ENCODE measurements at regions not wholly inside any gene's neighbourhood (a gene's known extent, or its start where the extent isn't known, plus 50 kb on each side); places are given as distances from the start of the nearest gene placed in this dataset.

- dilution Hi-C loops (cut with MboI; ENCODE audit: extremely low pct_ligation_motif_present, low sequenced_read_pairs): no loop called here
- CTCF ChIA-PET: no interaction called here
Observed at GRCh38 chr4:58272311-58272710, 1162.1 kb upstream of the IGFBP7 start.

GRCh38 chr4:58265734-58266133, 1155.5 kb upstream of the IGFBP7 start:
- Histone ChIP-seq H3K27ac (ENCODE audit: insufficient read depth, low read depth, low read length) (no peak overlapping the region), H3K9me1 (replicated peaks; ENCODE audit: control insufficient read depth, extremely low read depth, insufficient read depth, low read length) (no peaks in the 10 kb centered on the region), H3K9me3 (replicated peaks; ENCODE audit: control insufficient read depth, insufficient read depth, low read length) (no peaks in the 10 kb centered on the region), H3K4me3 (replicated peaks in 1 of 3; ENCODE audit: insufficient read depth in 1 of 3, low read depth in 1 of 3, low read length in 3 of 3) (no peak overlapping the region), H3K4me2 (ENCODE audit: insufficient read depth, low read length) (no peak overlapping the region), H3K36me3 (ENCODE audit: control insufficient read depth in 2 of 2, extremely low read depth in 1 of 2, insufficient read depth in 2 of 2, low read length in 2 of 2) (no peaks in the 10 kb centered on the region), H4K20me1 (replicated peaks; ENCODE audit: control insufficient read depth, extremely low read depth, insufficient read depth, low read length) (no peaks in the 10 kb centered on the region), H3K9ac (replicated peaks; ENCODE audit: extremely low read depth, insufficient read depth, low read length) (no peak overlapping the region), H3K79me2 (ENCODE audit: control insufficient read depth, insufficient read depth, low read length) (no peaks in the 10 kb centered on the region), H3K27me3 (ENCODE audit: control insufficient read depth in 2 of 2, insufficient read depth in 2 of 2, low read length in 2 of 2) (no peaks in the 10 kb centered on the region), H3K4me1 (ENCODE audit: control insufficient read depth, extremely low read depth, insufficient read depth, low read length) (no peaks in the 10 kb centered on the region), H2AFZ (ENCODE audit: low read depth, low read length) (no peak overlapping the region)
- FAIRE-seq (no peak), DNase-seq (ENCODE audit: low read depth, low spot score) (no peak)
- no peak for TF ChIP-seq GATA2 (IDR thresholded peaks at IDR 0.05; ENCODE audit: insufficient read depth, insufficient read length, low read depth, low read length)
- TF ChIP-seq POLR2AphosphoS5 (IDR thresholded peaks at IDR 0.05; ENCODE audit: insufficient read depth, low read depth, low read length): no peak
- no peak for TF ChIP-seq CTCF (IDR thresholded peaks at IDR 0.05; ENCODE audit: extremely low read depth in 1 of 2, insufficient read depth in 1 of 2, low read depth in 1 of 2, low read length in 2 of 2)
- dilution Hi-C loops (cut with MboI; ENCODE audit: extremely low pct_ligation_motif_present, low sequenced_read_pairs) (no loop called here), intact Hi-C loops (cut with micrococcal nuclease) (no loop called here)
- no TSS peak for BruUV-seq (replicated peaks)
- ChIA-PET POLR2A (no interaction called here), CTCF (no interaction called here)

More at GRCh38 chr4:58272311-58272710, 1162.1 kb upstream of the IGFBP7 start:
- Histone ChIP-seq H3K4me3 (replicated peaks in 1 of 3; ENCODE audit: insufficient read depth in 1 of 3, low read depth in 1 of 3, low read length in 3 of 3) (no peak overlapping the region), H3K9ac (replicated peaks; ENCODE audit: extremely low read depth, insufficient read depth, low read length) (no peak overlapping the region), H3K27ac (ENCODE audit: insufficient read depth, low read depth, low read length) (no peak overlapping the region), H4K20me1 (replicated peaks; ENCODE audit: control insufficient read depth, extremely low read depth, insufficient read depth, low read length) (no peaks in the 10 kb centered on the region), H3K36me3 (ENCODE audit: control insufficient read depth in 2 of 2, extremely low read depth in 1 of 2, insufficient read depth in 2 of 2, low read length in 2 of 2) (no peaks in the 10 kb centered on the region), H3K4me2 (ENCODE audit: insufficient read depth, low read length) (no peak overlapping the region), H3K9me1 (replicated peaks; ENCODE audit: control insufficient read depth, extremely low read depth, insufficient read depth, low read length) (no peaks in the 10 kb centered on the region), H3K27me3 (ENCODE audit: control insufficient read depth in 2 of 2, insufficient read depth in 2 of 2, low read length in 2 of 2) (no peaks in the 10 kb centered on the region), H2AFZ (ENCODE audit: low read depth, low read length) (no peak overlapping the region), H3K4me1 (ENCODE audit: control insufficient read depth, extremely low read depth, insufficient read depth, low read length) (no peaks in the 10 kb centered on the region), H3K9me3 (replicated peaks; ENCODE audit: control insufficient read depth, insufficient read depth, low read length) (peaks cover 2% of the 10 kb centered on the region), H3K79me2 (ENCODE audit: control insufficient read depth, insufficient read depth, low read length) (no peaks in the 10 kb centered on the region)
- no TSS peak for BruUV-seq (replicated peaks)
- intact Hi-C loops (cut with micrococcal nuclease): no loop called here
- DNase-seq (ENCODE audit: low read depth, low spot score): no peak
- no peak for TF ChIP-seq FOS (IDR thresholded peaks at IDR 0.05; ENCODE audit: borderline replicate concordance, insufficient read depth, low read length)
- POLR2A ChIA-PET: no interaction called here
- no peak for FAIRE-seq

Data from endothelial cell of umbilical vein (primary cell).